GM21528 (cell line): ENCODE measurements at regions not wholly inside any gene's neighbourhood (a gene's known extent, or its start where the extent isn't known, plus 50 kb on each side); places are given as distances from the start of the nearest gene placed in this dataset.
"Not testable (repeated sequence)": the region's sequence is repeated elsewhere in the genome, so short reads cannot be mapped to it uniquely, and the experiment has no call there.

Experiments
- ATAC-seq: cut with Tn5 transposase; IDR thresholded peaks from one replicate; pipeline ENCODE4 v1.9.1; 2021; ENCODE audit warnings: mild to moderate bottlenecking, moderate library complexity; ENCODE audit not compliant: unreplicated experiment, low FRiP score

DNA sequence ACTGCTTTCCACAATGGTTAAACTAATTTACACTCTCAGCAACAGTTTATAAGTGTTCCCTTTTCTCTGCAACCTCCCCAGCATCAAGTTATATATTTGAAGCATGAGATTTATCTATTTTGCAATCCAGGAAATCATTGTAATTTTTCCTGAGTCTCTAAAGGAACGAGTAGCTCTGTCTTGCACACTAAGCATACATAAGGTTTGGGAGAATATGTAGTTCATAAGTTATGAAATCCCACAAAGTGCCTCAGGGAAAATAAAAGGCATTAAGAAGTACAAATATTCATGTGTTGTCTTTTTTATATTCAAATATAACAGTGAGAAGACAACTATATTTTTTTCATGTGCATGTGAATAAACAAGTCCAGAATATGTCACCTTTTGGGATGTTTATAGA is 377.1 kb upstream of the RORB start:
- ATAC-seq = no peak

DNA sequence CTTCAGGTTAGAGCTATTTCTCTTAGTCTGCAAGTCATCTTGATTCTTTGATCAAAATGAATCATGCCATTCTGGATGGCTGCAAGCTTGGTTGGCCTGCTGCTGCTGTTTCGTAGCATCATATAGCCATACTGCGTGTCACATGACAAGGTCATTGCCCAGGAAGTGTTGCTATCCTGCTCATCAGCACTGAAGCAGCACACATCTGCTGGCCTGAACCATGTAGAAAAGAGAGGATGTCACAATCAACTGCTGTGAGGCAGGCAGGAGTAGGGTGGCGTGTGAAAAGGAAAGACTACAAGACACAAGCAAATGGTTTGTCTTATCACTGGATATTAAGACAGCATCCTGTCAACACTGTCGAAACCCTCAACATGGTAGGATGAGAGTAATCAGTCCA is 376.7 kb upstream of the RORB start:
- no peak for ATAC-seq

- ATAC-seq = no peak
Measured at GRCh38 chr9:74122216-74122615, 374.9 kb upstream of the RORB start.

DNA sequence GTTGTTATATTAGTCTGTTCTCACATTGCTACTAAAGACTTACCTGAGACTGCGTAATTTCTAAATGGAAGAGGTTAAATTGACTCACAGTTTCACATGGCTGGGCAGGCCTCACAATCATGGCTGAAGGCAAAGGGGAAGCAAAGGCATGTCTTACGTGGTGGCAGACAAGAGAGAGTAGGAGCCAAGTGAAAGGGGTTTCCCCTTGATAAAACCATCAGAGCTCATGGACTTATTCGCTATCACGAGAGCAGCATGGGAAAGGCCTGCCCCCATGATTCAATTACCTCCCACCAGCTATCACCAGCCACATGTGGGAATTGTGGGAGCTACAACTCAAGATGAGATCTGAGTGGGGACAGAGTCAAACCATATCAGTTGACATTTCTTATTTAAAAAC is 374.5 kb upstream of the RORB start:
- no peak for ATAC-seq

DNA sequence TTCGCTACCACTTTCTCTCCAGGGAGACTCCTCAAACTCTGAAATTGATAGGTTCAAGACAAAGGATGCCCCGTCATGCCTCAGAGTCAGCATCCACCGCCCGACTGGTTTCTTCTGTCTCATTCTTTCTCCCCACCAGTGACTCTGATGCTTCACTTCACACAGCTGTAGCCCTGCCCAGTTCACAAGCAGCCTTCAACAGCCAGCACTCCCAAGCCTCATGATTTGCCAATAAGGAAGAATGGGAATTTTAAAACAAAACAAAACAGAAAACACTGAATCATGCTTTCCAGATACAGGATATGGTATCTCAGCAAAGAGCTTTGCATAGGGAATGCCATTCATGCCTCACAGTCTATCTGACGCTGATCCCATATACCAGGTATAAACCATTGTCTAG is 371.2 kb upstream of the RORB start:
- no peak for ATAC-seq

GRCh38 chr9:74132986-74133385 is 364.1 kb upstream of the RORB start:
- no peak for ATAC-seq

DNA sequence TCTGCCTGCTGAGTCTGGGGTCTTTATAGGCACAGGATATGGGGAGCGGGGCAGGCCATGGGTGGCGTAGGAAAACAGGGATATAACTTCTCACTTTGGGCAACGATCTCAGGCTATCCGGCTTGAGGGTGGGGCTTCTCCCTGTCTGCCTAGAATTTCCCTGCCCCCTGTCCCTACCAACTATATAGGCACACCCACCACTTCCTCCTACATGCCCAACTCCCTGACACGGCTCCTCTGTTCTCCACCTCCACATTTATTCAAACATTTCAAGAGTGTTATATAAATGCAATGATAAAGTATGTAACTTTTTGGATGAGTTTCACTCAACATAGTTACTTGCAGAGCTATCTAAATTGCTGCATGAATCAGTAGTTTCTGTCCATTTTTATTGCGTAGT is 363.2 kb upstream of the RORB start:
- no peak for ATAC-seq

GRCh38 chr9:74138182-74138581 is 359.0 kb upstream of the RORB start:
- ATAC-seq = no peak

- ATAC-seq = no peak
Measured at GRCh38 chr9:74140141-74140540, 357.0 kb upstream of the RORB start.

DNA sequence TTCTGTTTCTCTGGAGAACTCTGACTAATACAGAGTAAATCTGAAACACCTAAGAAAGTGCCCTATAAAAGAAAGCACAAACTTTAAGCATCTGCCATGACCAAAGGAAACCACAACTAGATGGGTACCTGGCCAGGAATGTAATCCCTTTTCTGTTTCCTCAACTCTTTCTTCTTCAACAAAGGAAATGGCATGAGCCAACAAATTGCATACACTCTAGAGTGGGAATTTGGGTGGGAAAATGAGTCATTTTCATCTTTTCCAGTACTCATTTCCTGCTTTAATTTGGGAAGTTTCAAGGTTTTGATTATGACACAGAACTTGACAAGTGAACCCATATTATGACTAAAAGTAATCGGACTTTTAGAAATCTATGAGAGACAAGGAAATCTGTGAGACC is 349.2 kb upstream of the RORB start:
- no peak for ATAC-seq

- peak; percentile 99 for ATAC-seq
Measured at GRCh38 chr9:74172874-74173273, 324.3 kb upstream of the RORB start.

DNA sequence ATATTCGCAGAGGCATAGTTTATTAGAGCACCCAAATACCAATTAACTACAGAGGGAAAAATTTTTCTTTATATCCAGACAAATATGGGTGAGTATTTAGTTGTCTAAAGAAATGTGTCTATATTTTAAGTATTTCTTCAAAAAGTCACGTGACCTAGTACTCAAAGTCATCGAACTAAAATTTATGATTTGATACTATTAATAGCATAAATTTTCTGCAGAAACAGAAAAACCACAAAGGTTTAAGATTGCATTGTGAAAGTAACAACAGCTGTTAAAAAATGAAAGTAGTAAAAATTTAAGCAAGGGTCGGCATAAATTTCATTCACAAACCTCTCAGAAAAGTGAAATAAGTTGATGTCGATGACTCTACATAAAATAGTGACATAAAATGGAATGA is 323.9 kb upstream of the RORB start:
- peak; percentile 56 for ATAC-seq

DNA sequence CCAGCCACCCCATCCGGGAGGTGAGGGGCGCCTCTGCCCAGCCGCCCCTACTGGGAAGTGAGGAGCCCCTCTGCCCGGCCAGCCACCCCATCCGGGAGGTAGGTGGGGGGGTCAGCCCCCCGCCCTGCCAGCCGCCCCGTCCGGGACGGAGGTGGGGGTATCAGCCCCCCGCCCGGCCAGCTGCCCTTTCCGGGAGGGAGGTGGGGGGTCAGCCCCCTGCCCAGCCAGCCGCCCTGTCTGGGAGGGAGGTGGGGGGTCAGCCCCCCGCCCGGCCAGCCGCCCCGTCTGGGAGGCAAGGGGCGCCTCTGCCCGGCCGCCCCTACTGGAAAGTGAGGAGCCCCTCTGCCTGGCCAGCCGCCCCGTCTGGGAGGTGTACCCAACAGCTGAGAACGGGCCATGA is 299.4 kb upstream of the RORB start:
- ATAC-seq = not testable (repeated sequence)

DNA sequence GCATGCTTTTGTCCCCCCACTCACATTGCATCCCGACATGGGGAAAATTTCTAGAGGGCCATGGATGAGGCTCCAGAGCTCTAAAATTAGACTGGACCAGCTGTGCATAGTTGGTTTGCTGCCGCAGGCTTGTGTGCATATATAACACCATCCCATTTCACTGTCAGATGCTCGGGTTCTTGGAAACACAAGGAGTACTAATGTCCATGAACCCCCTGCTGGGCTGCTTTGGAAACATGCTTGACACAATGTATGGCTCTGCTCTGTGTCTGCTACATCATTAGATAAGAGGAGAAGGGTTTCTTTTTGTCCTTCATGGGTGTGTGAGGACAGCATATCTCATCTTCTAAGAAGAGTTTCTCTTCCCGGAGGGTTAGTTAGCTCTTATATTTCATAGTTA is 292.1 kb upstream of the RORB start:
- ATAC-seq = no peak

DNA sequence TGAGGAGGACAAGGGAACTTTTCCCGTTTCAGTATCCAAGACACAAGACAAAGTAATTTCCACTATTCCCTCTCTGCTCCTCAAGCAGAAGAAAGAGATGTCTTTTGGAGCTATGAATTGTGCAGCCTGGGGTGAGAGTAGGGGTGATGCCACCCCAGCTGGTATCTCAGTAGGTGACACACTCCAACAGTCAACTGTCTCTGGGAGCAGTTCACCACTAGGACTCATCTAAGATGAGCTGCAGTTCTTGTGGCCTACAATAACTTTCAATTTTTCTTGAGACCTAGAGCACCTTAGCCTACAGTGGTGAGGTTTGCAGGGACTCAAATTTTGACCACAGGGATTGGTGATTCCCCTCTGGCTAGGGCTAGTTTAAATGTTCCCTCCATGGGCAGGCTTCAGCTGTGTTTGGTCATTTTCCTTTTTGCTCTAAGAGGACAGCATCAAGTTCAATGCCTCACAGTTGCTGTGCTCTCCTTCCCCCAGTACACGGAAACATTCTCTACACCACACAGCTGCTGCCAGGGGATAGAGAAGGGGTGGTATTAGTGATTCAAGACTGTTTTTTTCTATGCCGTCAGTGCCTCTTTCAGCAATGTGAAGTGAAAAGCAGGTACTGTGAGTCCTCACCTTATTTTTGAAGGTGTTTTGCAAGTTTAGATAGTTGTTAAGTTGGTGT is 278.6 kb upstream of the RORB start:
- no peak for ATAC-seq

GRCh38 chr9:74220327-74220726 is 276.8 kb upstream of the RORB start:
- no peak for ATAC-seq

GRCh38 chr9:74236857-74237256 is 260.3 kb upstream of the RORB start:
- ATAC-seq = no peak

GRCh38 chr9:74245866-74246497 is 251.2 kb upstream of the RORB start:
- no peak for ATAC-seq

DNA sequence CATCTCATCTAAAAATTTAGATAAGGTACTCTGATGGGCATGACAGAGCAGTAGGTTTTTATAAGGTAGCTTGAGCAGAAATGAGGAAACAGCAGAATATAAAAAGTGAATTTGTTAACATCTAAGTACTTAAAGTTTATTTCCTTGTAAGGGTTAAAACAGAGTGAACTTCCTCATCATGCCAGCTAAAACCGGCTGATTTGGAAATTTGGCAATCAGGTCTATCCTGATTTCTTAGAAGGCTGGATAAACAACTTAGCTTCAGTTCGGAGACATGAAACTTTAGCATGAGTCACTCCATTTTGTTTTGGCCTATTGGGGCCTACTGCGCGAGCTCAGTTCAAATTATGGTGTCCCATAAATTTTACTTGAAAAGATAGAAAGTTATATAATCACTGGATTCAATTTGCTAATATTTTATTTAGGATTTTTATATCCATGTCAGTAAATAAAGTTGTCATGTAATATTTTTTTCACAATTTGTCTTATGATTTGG is 241.6 kb upstream of the RORB start:
- no peak for ATAC-seq

- no peak for ATAC-seq
Measured at GRCh38 chr9:74275872-74276508, 221.1 kb upstream of the RORB start.

GRCh38 chr9:74277532-74277931 is 219.6 kb upstream of the RORB start:
- peak; percentile 91 for ATAC-seq

DNA sequence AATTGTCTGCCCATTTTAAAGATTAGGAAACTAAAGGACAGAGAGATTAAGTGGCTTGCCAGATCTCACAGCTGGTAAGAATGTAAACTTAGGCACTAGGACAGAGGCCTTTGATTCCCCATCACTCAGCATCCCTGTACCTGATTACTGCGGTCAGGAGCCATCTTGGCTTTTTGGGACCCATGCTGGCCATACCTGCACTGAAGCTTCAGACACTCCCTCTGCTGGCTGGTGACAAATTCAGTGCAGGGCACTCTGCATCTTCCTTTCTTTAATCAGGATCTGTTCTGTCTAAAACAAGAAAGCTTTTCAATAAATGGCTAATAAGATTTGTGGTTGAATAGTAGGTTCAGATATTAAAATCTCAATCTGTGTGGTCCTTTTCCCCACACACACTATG is 215.5 kb upstream of the RORB start:
- ATAC-seq = no peak
